Right atrium auricular region (tissue), 2 donors: ENCODE measurements at regions not wholly inside any gene's neighbourhood (a gene's known extent, or its start where the extent isn't known, plus 50 kb on each side); places are given as distances from the start of the nearest gene placed in this dataset.

Experiments used
- DNase-seq: peaks from one replicate; pipeline ENCODE4 v3.0.0-alpha.2; 2019; ENCODE audit warnings: low spot score
- H3K27ac ChIP-seq, 2 donors: fragments of 200-600 bp; sonication (generic); 1 replicate in 1 of 2; 2 replicates in 1 of 2; pipeline ENCODE4 v1.5.1; 2016 to 2019
- H3K27me3 ChIP-seq, 2 donors: fragments of 200-600 bp; sonication (generic); one replicate each; pipeline versions ENCODE4 v1.5.1 to v1.6.0; 2017 to 2019
- H3K36me3 ChIP-seq: fragments of 200-600 bp; sonication (generic); one replicate; pipeline ENCODE4 v1.5.1; 2016
- H3K4me1 ChIP-seq, 2 donors: fragments of 200-600 bp; sonication (generic); one replicate each; pipeline versions ENCODE4 v1.5.1 to v1.6.0; 2017 to 2019
- H3K4me3 ChIP-seq, 2 donors: fragments of 200-600 bp; sonication (generic); 1 replicate in 1 of 2; 2 replicates in 1 of 2; pipeline ENCODE4 v1.5.1; 2017 to 2019; ENCODE audit warnings: mild to moderate bottlenecking in 1 of 2, moderate library complexity in 1 of 2
- H3K9me3 ChIP-seq, 2 donors: fragments of 200-600 bp; sonication (generic); one replicate each; pipeline ENCODE4 v1.5.1; 2019
- TF ChIP-seq, protein P1 (sequence below), 2 donors: fragments of 200-600 bp; sonication (generic); IDR thresholded peaks; one replicate each; pipeline ENCODE4 v1.5.1; 2019; ENCODE audit warnings: antibody characterized with exemption in 2 of 2

DNA sequence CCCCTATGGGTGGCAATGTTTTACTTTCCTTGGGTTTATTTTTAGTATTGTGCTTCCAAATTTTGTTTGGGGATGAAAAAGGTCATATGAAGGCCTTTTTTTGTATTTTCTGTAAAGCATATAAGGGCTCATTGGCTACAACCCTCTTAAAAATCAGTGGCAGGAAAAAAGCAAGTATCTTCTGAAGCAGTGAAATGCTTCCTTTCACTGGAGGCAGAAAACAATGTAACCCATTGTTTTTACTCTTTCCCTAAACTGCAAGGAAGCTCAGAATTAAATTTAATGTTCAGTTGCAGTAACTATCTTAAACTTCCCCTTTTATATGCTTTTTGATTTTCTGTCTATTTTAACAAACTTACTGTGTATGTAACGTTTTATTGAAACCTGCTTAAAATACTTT lies 148.7 kb upstream of the LYZL1 start:
- Histone ChIP-seq H3K36me3 (no peaks in the 10 kb centered on the region), H3K9me3 (no peaks in the 10 kb centered on the region), H3K27me3 (no peaks in the 10 kb centered on the region), H3K4me3 (no peak overlapping the region), H3K27ac (no peak overlapping the region), H3K4me1 (no peaks in the 10 kb centered on the region)
- TF ChIP-seq, protein P1, sequence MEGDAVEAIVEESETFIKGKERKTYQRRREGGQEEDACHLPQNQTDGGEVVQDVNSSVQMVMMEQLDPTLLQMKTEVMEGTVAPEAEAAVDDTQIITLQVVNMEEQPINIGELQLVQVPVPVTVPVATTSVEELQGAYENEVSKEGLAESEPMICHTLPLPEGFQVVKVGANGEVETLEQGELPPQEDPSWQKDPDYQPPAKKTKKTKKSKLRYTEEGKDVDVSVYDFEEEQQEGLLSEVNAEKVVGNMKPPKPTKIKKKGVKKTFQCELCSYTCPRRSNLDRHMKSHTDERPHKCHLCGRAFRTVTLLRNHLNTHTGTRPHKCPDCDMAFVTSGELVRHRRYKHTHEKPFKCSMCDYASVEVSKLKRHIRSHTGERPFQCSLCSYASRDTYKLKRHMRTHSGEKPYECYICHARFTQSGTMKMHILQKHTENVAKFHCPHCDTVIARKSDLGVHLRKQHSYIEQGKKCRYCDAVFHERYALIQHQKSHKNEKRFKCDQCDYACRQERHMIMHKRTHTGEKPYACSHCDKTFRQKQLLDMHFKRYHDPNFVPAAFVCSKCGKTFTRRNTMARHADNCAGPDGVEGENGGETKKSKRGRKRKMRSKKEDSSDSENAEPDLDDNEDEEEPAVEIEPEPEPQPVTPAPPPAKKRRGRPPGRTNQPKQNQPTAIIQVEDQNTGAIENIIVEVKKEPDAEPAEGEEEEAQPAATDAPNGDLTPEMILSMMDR (IDR thresholded peaks at IDR 0.05): no peak
- no peak for DNase-seq

GRCh38 chr10:29140991-29141390 lies 147.9 kb upstream of the LYZL1 start:
- DNase-seq: no peak
- no peak overlapping the region for H3K4me3 ChIP-seq
- H3K36me3 ChIP-seq: no peaks in the 10 kb centered on the region
- TF ChIP-seq, protein P1 (IDR thresholded peaks at IDR 0.05): no peak
- no peak overlapping the region for H3K27ac ChIP-seq
- H3K9me3 ChIP-seq: no peaks in the 10 kb centered on the region
- no peaks in the 10 kb centered on the region for H3K4me1 ChIP-seq
- no peaks in the 10 kb centered on the region for H3K27me3 ChIP-seq

- Histone ChIP-seq H3K36me3 (no peaks in the 10 kb centered on the region), H3K4me1 (no peaks in the 10 kb centered on the region), H3K4me3 (no peak overlapping the region), H3K9me3 (no peaks in the 10 kb centered on the region), H3K27me3 (no peaks in the 10 kb centered on the region), H3K27ac (no peak overlapping the region)
- TF ChIP-seq, protein P1 (IDR thresholded peaks at IDR 0.05): no peak
- DNase-seq: no peak
These were observed 147.1 kb upstream of the LYZL1 start for GRCh38 chr10:29141761-29142160.

GRCh38 chr10:29142516-29143314 lies 146.2 kb upstream of the LYZL1 start:
- no peak overlapping the region for H3K27ac ChIP-seq
- no peaks in the 10 kb centered on the region for H3K27me3 ChIP-seq
- TF ChIP-seq, protein P1 (IDR thresholded peaks at IDR 0.05): no peak
- DNase-seq: no peak
- H3K36me3 ChIP-seq: no peaks in the 10 kb centered on the region
- no peaks in the 10 kb centered on the region for H3K9me3 ChIP-seq
- H3K4me1 ChIP-seq: no peaks in the 10 kb centered on the region
- no peak overlapping the region for H3K4me3 ChIP-seq

DNA sequence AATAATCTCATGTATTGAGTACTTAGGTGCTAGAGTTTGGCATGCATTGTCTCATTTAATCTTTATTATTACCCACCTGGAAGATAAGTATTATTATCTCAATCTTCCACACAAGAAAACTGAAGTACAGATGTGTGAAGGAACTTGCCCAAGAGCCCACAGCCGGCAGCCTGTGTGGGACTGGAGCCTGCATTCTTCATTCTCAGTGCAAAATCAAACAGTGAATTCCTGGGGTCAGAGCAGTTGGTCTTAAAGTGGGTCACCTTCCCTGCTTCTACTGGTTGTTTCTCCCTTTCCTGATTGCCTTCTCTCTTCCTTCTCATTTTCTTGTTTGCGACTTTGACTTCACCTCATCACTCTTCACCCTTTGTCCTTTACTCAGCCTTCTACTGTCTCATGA lies 144.7 kb upstream of the LYZL1 start:
- Histone ChIP-seq H3K36me3 (no peaks in the 10 kb centered on the region), H3K27me3 (no peaks in the 10 kb centered on the region), H3K4me1 (no peaks in the 10 kb centered on the region), H3K9me3 (no peaks in the 10 kb centered on the region), H3K27ac (no peak overlapping the region), H3K4me3 (no peak overlapping the region)
- TF ChIP-seq, protein P1 (IDR thresholded peaks at IDR 0.05): no peak
- no peak for DNase-seq
